Endothelial cell of umbilical vein (primary cell): ENCODE measurements at regions not wholly inside any gene's neighbourhood (a gene's known extent, or its start where the extent isn't known, plus 50 kb on each side); places are given as distances from the start of the nearest gene placed in this dataset.

ENCODE experiments used
- BruUV-seq: library from RNA; stranded (reverse); fragments of 400-500 nt; replicated peaks from 2 replicates; lab custom pipeline; 2021; lab: Mats Ljungman, UMichigan
- CTCF ChIA-PET: fragments of 300-600, 350-600 bp; sonication (Branson Sonifier 250); formaldehyde crosslinking; loops from one replicate; lab custom pipeline; 2021; ENCODE audit warnings: antibody characterized with exemption, inconsistent platforms; lab: Charles Lee
- POLR2A ChIA-PET: fragments of 300-600, 350-600 bp; sonication (Branson Sonifier 250); formaldehyde crosslinking; loops from one replicate; lab custom pipeline; 2021; ENCODE audit warnings: antibody characterized with exemption, inconsistent platforms; lab: Charles Lee
- DNase-seq: peaks from one replicate; pipeline ENCODE4 v3.0.0-alpha.2; 2011; ENCODE audit warnings: low read depth, low spot score
- FAIRE-seq: peaks from 2 replicates; lab custom pipeline; 2011; peaks lifted over from hg19 to GRCh38; lab: Jason Lieb, UNC
- H2AFZ ChIP-seq: 2 replicates; pipeline ENCODE4 v1.6.0; 2012; ENCODE audit warnings: low read depth, low read length, control low read depth, inconsistent platforms
- H3K27ac ChIP-seq: 2 replicates; pipeline ENCODE4 v1.5.1; 2011; ENCODE audit warnings: low read depth, mild to moderate bottlenecking, control low read depth, low read length, moderate library complexity; ENCODE audit not compliant: insufficient read depth
- H3K27me3 ChIP-seq, 2 experiments: 2 replicates each; pipeline versions ENCODE4 v1.6.0 to v1.6.1; 2011; ENCODE audit warnings: low read length in 2 of 2, mixed read lengths in 1 of 2; ENCODE audit not compliant: control insufficient read depth in 2 of 2, insufficient read depth in 2 of 2
- H3K36me3 ChIP-seq, 2 experiments: 2 replicates in 1 of 2; 3 replicates in 1 of 2; pipeline ENCODE4 v1.5.1; 2011; ENCODE audit warnings: low read length in 2 of 2, mild to moderate bottlenecking in 1 of 2, moderate library complexity in 1 of 2; ENCODE audit not compliant: control insufficient read depth in 2 of 2, insufficient read depth in 2 of 2; ENCODE audit errors: extremely low read depth in 1 of 2
- H3K4me1 ChIP-seq: 3 replicates; pipeline ENCODE4 v1.5.1; 2011; ENCODE audit warnings: mild to moderate bottlenecking, low read length; ENCODE audit not compliant: control insufficient read depth, insufficient read depth; ENCODE audit errors: extremely low read depth
- H3K4me2 ChIP-seq: 2 replicates; pipeline ENCODE4 v1.6.1; 2011; ENCODE audit warnings: low read length, control low read depth, mixed read lengths; ENCODE audit not compliant: insufficient read depth
- H3K4me3 ChIP-seq, 3 experiments: fragments of 200-600 bp in 1 of 3; sonication (generic), shearing (Covaris generic) in 1 of 3; replicated peaks in 1 of 3; 2 replicates each; pipeline ENCODE4 v1.5.1; 2011 to 2016; ENCODE audit warnings: control low read depth in 3 of 3, low read length in 3 of 3, mild to moderate bottlenecking in 2 of 3, inconsistent platforms in 1 of 3, low read depth in 1 of 3, moderate library complexity in 1 of 3; ENCODE audit not compliant: insufficient read depth in 1 of 3
- H3K79me2 ChIP-seq: 2 replicates; pipeline ENCODE4 v1.6.0; 2012; ENCODE audit warnings: low read length, inconsistent platforms; ENCODE audit not compliant: control insufficient read depth, insufficient read depth
- H3K9ac ChIP-seq: replicated peaks from 2 replicates; pipeline ENCODE3; 2011; ENCODE audit warnings: low read length, control low read depth; ENCODE audit not compliant: insufficient read depth; ENCODE audit errors: extremely low read depth
- H3K9me1 ChIP-seq: replicated peaks from 3 replicates; pipeline ENCODE4 v1.6.0; 2011; ENCODE audit warnings: mild to moderate bottlenecking, low read length; ENCODE audit not compliant: control insufficient read depth, insufficient read depth; ENCODE audit errors: extremely low read depth
- H3K9me3 ChIP-seq: replicated peaks from 2 replicates; pipeline ENCODE4 v1.5.1; 2012; ENCODE audit warnings: low read length, inconsistent platforms; ENCODE audit not compliant: control insufficient read depth, insufficient read depth
- H4K20me1 ChIP-seq: replicated peaks from 2 replicates; pipeline ENCODE3; 2011; ENCODE audit warnings: mild to moderate bottlenecking, low read length; ENCODE audit not compliant: control insufficient read depth, insufficient read depth; ENCODE audit errors: extremely low read depth
- EZH2 ChIP-seq: IDR thresholded peaks from 2 replicates; pipeline ENCODE4 v1.6.1; 2012; ENCODE audit warnings: borderline replicate concordance, low read depth, mild to moderate bottlenecking, moderate library complexity, low read length, inconsistent platforms; ENCODE audit not compliant: severe bottlenecking
- FOS ChIP-seq: IDR thresholded peaks from 2 replicates; pipeline ENCODE4 v1.6.1; 2011; ENCODE audit warnings: mild to moderate bottlenecking, low read length, moderate library complexity, borderline replicate concordance; ENCODE audit not compliant: insufficient read depth
- GATA2 ChIP-seq: IDR thresholded peaks from 2 replicates; pipeline ENCODE4 v1.7.0; 2011; ENCODE audit warnings: low read depth, mild to moderate bottlenecking, moderate library complexity, mixed read lengths, low read length; ENCODE audit not compliant: insufficient read length, insufficient read depth
- JUN ChIP-seq: IDR thresholded peaks from 2 replicates; pipeline ENCODE4 v1.6.1; 2011; ENCODE audit warnings: borderline replicate concordance, low read depth; ENCODE audit not compliant: insufficient read length, insufficient read depth
- MYC ChIP-seq: IDR thresholded peaks from one replicate; pipeline ENCODE4 v1.6.1; 2011; ENCODE audit warnings: mild to moderate bottlenecking, low read depth, low read length
- POLR2A ChIP-seq: IDR thresholded peaks from 2 replicates; pipeline ENCODE4 v1.6.1; 2012; ENCODE audit warnings: low read depth, mild to moderate bottlenecking, control low read depth, low read length
- POLR2AphosphoS5 ChIP-seq: IDR thresholded peaks from 2 replicates; pipeline ENCODE4 v1.6.1; 2012; ENCODE audit warnings: low read depth, mild to moderate bottlenecking, control low read depth, low read length, moderate library complexity; ENCODE audit not compliant: insufficient read depth
- dilution Hi-C: fragments of 300-500 bp; cut with MboI; formaldehyde crosslinking; loops from one replicate; pipeline ENCODE4 v1.15.0; 2019; ENCODE audit warnings: low sequenced_read_pairs; ENCODE audit not compliant: extremely low pct_ligation_motif_present
- intact Hi-C: fragments of 100-400 bp; cut with micrococcal nuclease; formaldehyde crosslinking; loops from one replicate; pipeline ENCODE4 v1.10.0; 2022
- TF ChIP-seq, protein P1 (sequence below), 2 donors: IDR thresholded peaks; 1 replicate in 1 of 2; 2 replicates in 1 of 2; pipeline ENCODE4 v1.5.1; 2011; ENCODE audit warnings: low read length in 2 of 2, mild to moderate bottlenecking in 2 of 2, moderate library complexity in 2 of 2, control low read depth in 1 of 2, inconsistent platforms in 1 of 2, low read depth in 1 of 2; ENCODE audit not compliant: insufficient read depth in 1 of 2; ENCODE audit errors: extremely low read depth in 1 of 2
- TF ChIP-seq, protein P2 (sequence below): IDR thresholded peaks from 2 replicates; pipeline ENCODE4 v1.6.1; 2011; ENCODE audit not compliant: insufficient read depth, insufficient read length

DNA sequence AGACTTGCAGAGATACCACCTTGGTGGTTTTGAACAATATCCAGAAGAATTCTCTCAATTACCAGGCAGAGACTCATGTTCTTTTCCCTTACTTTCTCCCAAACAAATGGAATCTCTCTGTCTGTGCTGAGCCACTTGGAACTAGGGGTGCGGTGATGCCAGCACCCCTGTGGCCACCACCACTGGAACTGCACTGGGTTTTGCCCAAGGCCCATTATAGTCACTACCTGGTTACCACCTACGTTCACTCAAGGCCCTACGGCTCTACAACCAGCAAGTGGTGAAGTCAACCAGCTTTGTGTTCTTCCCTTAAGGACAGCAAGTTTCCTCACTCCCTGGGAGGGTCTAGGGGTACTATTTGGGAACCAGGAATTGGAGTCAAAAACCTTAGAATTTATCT lies 1183.7 kb downstream of the FSTL5 start:
- no peaks in the 10 kb centered on the region for H3K27me3 ChIP-seq
- ChIA-PET POLR2A (no interaction called here), CTCF (no interaction called here)
- no peak for DNase-seq
- H3K9me1 ChIP-seq: no peaks in the 10 kb centered on the region
- no peaks in the 10 kb centered on the region for H3K79me2 ChIP-seq
- no peak overlapping the region for H3K9ac ChIP-seq
- H3K36me3 ChIP-seq: no peaks in the 10 kb centered on the region
- intact Hi-C loops: no loop called here
- no peak overlapping the region for H2AFZ ChIP-seq
- no peaks in the 10 kb centered on the region for H4K20me1 ChIP-seq
- no peak overlapping the region for H3K4me3 ChIP-seq
- dilution Hi-C loops: no loop called here
- peaks cover 2% of the 10 kb centered on the region for H3K9me3 ChIP-seq
- TF ChIP-seq EZH2 (no peak), GATA2 (no peak), POLR2AphosphoS5 (no peak), POLR2A (no peak), FOS (no peak), JUN (no peak), MYC (no peak)
- TF ChIP-seq, protein P1, sequence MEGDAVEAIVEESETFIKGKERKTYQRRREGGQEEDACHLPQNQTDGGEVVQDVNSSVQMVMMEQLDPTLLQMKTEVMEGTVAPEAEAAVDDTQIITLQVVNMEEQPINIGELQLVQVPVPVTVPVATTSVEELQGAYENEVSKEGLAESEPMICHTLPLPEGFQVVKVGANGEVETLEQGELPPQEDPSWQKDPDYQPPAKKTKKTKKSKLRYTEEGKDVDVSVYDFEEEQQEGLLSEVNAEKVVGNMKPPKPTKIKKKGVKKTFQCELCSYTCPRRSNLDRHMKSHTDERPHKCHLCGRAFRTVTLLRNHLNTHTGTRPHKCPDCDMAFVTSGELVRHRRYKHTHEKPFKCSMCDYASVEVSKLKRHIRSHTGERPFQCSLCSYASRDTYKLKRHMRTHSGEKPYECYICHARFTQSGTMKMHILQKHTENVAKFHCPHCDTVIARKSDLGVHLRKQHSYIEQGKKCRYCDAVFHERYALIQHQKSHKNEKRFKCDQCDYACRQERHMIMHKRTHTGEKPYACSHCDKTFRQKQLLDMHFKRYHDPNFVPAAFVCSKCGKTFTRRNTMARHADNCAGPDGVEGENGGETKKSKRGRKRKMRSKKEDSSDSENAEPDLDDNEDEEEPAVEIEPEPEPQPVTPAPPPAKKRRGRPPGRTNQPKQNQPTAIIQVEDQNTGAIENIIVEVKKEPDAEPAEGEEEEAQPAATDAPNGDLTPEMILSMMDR (IDR thresholded peaks at IDR 0.05; ENCODE audit: extremely low read depth in 1 of 2, insufficient read depth in 1 of 2, low read depth in 1 of 2, low read length in 2 of 2): no peak
- TF ChIP-seq, protein P2, sequence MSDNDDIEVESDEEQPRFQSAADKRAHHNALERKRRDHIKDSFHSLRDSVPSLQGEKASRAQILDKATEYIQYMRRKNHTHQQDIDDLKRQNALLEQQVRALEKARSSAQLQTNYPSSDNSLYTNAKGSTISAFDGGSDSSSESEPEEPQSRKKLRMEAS: no peak
- no peak overlapping the region for H3K4me2 ChIP-seq
- H3K4me1 ChIP-seq: no peaks in the 10 kb centered on the region
- no peak overlapping the region for H3K27ac ChIP-seq
- no TSS peak for BruUV-seq
- FAIRE-seq: no peak
